ENCODE measurements at regions not wholly inside any gene's neighbourhood (a gene's known extent, or its start where the extent isn't known, plus 50 kb on each side); places are given as distances from the start of the nearest gene placed in this dataset.

DNA sequence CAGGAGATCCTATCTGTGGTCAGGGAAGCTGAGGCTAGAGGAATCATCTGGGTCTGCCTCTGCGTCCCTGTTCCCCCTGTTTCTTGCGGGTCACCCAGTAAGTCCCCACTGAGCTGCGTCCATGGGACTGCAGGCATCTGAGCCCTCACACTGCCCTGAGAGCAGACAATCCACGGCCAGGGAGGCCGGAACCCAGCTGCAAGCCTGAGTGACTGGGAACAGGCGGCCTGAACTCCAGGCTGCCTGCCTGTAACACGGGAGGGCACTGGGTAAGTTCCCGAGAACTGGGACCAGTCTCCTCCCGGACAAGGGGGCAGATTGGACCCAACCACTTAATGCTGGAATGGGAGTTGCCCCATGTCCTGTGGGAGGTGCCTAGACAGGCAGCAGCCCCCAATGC lies 727.4 kb downstream of the BRD1 start:
- ChIA-PET CTCF (no interaction called here), POLR2A (no interaction called here)
- Histone ChIP-seq H3K4me3 (ENCODE audit: low read depth, low read length) (no peak overlapping the region), H3K36me3 (ENCODE audit: control insufficient read depth, insufficient read depth, low read length) (no peaks in the 10 kb centered on the region), H3K27me3 (ENCODE audit: control insufficient read depth, insufficient read depth, low read length) (no peaks in the 10 kb centered on the region)
- TF ChIP-seq, protein P1, sequence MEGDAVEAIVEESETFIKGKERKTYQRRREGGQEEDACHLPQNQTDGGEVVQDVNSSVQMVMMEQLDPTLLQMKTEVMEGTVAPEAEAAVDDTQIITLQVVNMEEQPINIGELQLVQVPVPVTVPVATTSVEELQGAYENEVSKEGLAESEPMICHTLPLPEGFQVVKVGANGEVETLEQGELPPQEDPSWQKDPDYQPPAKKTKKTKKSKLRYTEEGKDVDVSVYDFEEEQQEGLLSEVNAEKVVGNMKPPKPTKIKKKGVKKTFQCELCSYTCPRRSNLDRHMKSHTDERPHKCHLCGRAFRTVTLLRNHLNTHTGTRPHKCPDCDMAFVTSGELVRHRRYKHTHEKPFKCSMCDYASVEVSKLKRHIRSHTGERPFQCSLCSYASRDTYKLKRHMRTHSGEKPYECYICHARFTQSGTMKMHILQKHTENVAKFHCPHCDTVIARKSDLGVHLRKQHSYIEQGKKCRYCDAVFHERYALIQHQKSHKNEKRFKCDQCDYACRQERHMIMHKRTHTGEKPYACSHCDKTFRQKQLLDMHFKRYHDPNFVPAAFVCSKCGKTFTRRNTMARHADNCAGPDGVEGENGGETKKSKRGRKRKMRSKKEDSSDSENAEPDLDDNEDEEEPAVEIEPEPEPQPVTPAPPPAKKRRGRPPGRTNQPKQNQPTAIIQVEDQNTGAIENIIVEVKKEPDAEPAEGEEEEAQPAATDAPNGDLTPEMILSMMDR (IDR thresholded peaks at IDR 0.05; ENCODE audit: insufficient read depth, low read depth, low read length), result no peak
- DNase-seq (ENCODE audit: low read depth), result no peak

DNA sequence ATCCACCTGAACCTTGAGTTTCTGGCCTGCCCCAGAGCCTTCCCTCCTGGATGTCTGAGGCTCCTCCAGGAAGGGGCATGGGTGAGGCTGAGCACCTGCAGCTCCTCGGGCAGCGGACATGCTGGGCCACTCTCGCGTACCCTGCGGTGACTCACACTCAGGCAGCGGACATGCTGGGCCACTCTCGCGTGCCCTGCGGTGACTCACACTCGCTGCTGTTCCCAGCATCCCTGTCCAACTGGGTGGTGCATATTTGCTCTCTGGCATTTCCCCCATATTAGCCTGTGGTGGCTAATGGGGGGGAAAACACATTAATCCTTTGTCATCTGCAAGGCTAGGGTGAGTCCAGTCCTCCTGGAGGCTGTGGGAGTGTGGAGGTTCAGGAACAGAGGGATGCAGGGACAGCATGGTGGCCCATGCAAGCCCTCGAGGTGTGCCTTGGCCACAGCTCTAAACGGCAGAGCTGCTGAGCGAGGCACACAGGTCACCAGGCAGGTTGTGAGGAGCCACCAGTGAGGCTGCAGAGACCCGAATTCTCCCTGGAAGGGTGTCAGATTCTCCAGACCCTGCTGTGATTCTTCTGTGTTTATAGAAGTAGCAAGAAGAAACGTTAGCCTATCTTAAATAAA lies 728.1 kb downstream of the BRD1 start:
- DNase-seq (ENCODE audit: low read depth), result no peak
- Histone ChIP-seq H3K4me3 (ENCODE audit: low read depth, low read length) (no peak overlapping the region), H3K27me3 (ENCODE audit: control insufficient read depth, insufficient read depth, low read length) (no peaks in the 10 kb centered on the region), H3K36me3 (ENCODE audit: control insufficient read depth, insufficient read depth, low read length) (no peaks in the 10 kb centered on the region)
- ChIA-PET POLR2A (no interaction called here), CTCF (no interaction called here)
- TF ChIP-seq, protein P1 (IDR thresholded peaks at IDR 0.05; ENCODE audit: insufficient read depth, low read depth, low read length), result no peak

DNA sequence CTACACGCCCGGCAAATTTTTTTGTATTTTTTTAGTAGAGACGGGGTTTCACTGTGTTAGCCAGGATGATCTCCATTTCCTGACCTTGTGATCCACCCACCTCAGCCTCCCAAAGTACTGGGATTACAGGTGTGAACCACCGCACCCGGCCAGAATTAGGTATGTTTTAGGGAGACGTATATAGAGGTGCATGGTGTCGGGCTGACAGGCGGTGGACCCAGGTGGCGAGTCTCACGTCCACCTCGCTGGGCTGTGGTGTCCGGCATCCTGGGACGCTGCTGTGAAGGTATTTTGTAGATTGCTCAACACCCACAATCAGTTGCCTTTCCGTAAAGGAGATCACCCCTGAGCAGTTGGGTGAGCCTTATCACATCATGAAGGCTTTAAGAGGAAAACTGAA lies 728.6 kb downstream of the BRD1 start:
- Histone ChIP-seq H3K27me3 (ENCODE audit: control insufficient read depth, insufficient read depth, low read length) (no peaks in the 10 kb centered on the region), H3K36me3 (ENCODE audit: control insufficient read depth, insufficient read depth, low read length) (no peaks in the 10 kb centered on the region), H3K4me3 (ENCODE audit: low read depth, low read length) (no peak overlapping the region)
- TF ChIP-seq, protein P1 (IDR thresholded peaks at IDR 0.05; ENCODE audit: insufficient read depth, low read depth, low read length), result no peak
- ChIA-PET POLR2A (no interaction called here), CTCF (no interaction called here)
- no peak for DNase-seq (ENCODE audit: low read depth)

DNA sequence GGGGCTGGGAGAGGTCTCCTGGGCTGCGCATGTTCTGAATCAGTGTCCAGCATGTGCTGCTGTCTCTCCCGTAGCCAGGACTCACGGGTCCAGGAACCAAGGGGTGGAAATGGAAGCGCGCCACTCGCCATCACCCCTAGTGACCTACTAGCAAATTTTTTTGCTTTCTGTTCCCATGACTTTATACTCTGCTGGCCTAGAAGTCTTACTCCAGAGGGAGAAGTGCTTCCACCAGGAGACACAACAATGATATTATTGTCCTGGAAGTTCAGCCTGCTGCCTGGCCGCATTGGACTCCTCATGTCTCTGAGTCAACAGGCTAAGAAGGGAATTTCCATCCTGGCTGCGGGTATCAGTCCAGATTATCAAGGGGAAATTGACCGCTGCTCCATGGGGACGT lies 729.7 kb downstream of the BRD1 start:
- ChIA-PET POLR2A (no interaction called here), CTCF (no interaction called here)
- no peaks in the 10 kb centered on the region for H3K27me3 ChIP-seq (ENCODE audit: control insufficient read depth, insufficient read depth, low read length)
- H3K4me3 ChIP-seq (ENCODE audit: low read depth, low read length), result no peak overlapping the region
- DNase-seq (ENCODE audit: low read depth), result no peak
- TF ChIP-seq, protein P1 (IDR thresholded peaks at IDR 0.05; ENCODE audit: insufficient read depth, low read depth, low read length), result no peak
- H3K36me3 ChIP-seq (ENCODE audit: control insufficient read depth, insufficient read depth, low read length), result no peaks in the 10 kb centered on the region

DNA sequence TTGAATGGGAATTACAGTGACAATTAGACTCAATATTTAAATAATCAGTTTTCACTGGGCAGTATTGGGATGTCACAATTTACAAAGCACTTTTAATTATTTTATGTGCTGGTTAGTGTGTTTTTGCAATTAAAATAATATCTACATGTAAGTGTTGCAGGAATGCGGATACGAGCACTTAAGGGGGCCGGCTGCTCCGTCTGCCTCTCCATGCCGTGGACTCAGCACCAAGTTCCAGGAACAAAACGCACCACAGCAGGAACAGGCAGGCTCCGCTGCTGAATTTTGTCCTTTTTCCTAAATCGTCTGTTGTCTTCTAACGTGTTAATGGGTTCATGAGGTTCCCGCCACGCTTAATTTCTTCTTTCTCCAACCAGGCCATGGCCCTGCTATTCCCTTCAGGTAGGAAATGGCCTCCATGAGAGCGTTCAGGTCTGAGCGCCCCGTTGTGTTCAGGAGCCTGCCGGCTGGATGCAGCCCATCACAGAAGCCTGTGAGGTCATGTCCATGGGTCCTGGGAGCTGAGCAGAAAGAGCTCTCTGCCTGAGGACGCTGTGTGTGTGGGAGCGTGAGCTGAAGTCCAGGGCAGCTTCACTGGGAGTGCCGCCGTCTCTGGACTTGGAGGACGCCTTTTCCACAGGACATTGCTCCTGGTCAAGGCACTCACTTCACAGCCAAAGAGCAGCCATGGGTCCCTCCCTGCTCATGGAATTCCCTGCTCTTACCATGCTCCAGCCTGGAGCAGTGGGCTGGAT lies 730.3 kb downstream of the BRD1 start:
- H3K27me3 ChIP-seq (ENCODE audit: control insufficient read depth, insufficient read depth, low read length), result no peaks in the 10 kb centered on the region
- TF ChIP-seq, protein P1 (IDR thresholded peaks at IDR 0.05; ENCODE audit: insufficient read depth, low read depth, low read length), result no peak
- ChIA-PET POLR2A (no interaction called here), CTCF (no interaction called here)
- no peak overlapping the region for H3K4me3 ChIP-seq (ENCODE audit: low read depth, low read length)
- DNase-seq (ENCODE audit: low read depth), result no peak
- no peaks in the 10 kb centered on the region for H3K36me3 ChIP-seq (ENCODE audit: control insufficient read depth, insufficient read depth, low read length)

Data from BJ (cell line).